ENCODE measurements at regions not wholly inside any gene's neighbourhood (a gene's known extent, or its start where the extent isn't known, plus 50 kb on each side); places are given as distances from the start of the nearest gene placed in this dataset.

GRCh38 chr12:54127538-54128259, 61.1 kb downstream of the SMUG1 start:
- H3K4me3 ChIP-seq (ENCODE audit: low read length), result peak overlapping the region; percentile 89
- TF ChIP-seq, protein P1, sequence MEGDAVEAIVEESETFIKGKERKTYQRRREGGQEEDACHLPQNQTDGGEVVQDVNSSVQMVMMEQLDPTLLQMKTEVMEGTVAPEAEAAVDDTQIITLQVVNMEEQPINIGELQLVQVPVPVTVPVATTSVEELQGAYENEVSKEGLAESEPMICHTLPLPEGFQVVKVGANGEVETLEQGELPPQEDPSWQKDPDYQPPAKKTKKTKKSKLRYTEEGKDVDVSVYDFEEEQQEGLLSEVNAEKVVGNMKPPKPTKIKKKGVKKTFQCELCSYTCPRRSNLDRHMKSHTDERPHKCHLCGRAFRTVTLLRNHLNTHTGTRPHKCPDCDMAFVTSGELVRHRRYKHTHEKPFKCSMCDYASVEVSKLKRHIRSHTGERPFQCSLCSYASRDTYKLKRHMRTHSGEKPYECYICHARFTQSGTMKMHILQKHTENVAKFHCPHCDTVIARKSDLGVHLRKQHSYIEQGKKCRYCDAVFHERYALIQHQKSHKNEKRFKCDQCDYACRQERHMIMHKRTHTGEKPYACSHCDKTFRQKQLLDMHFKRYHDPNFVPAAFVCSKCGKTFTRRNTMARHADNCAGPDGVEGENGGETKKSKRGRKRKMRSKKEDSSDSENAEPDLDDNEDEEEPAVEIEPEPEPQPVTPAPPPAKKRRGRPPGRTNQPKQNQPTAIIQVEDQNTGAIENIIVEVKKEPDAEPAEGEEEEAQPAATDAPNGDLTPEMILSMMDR (conservative IDR thresholded peaks at IDR 0.05; ENCODE audit: low read length), result no peak
- no peak for DNase-seq (ENCODE audit: low read depth)

GRCh38 chr12:54128416-54128815, 60.4 kb downstream of the SMUG1 start:
- TF ChIP-seq, protein P1 (conservative IDR thresholded peaks at IDR 0.05; ENCODE audit: low read length), result no peak
- H3K4me3 ChIP-seq (ENCODE audit: low read length), result peak overlapping the region; percentile 24; the same call in 1 of the 2 replicates
- no peak for DNase-seq (ENCODE audit: low read depth)

GRCh38 chr12:54129028-54129903, 59.5 kb downstream of the SMUG1 start:
- DNase-seq (ENCODE audit: low read depth), result no peak
- TF ChIP-seq, protein P1 (conservative IDR thresholded peaks at IDR 0.05; ENCODE audit: low read length), result no peak
- no peak overlapping the region for H3K4me3 ChIP-seq (ENCODE audit: low read length)
